Dendritic cell treated with granulocyte-macrophage colony-stimulating factor and Interleukin-4, amounts not matched to agents 40 ng/mL and 50 ng/mL, for 4 days (primary cell): ENCODE measurements at regions not wholly inside any gene's neighbourhood (a gene's known extent, or its start where the extent isn't known, plus 50 kb on each side); places are given as distances from the start of the nearest gene placed in this dataset.

Experiments
- H3K27ac Mint-ChIP-seq: one replicate; pipeline ENCODE4 v1.8.0; 2022; ENCODE audit warnings: mild to moderate bottlenecking, mixed read lengths
- H3K27me3 Mint-ChIP-seq: one replicate; pipeline ENCODE4 v1.8.0; 2022; ENCODE audit warnings: mild to moderate bottlenecking, mixed read lengths
- H3K36me3 Mint-ChIP-seq: one replicate; pipeline ENCODE4 v1.8.0; 2022; ENCODE audit warnings: low read depth, mixed read lengths
- H3K4me1 Mint-ChIP-seq: one replicate; pipeline ENCODE4 v1.8.0; 2022; ENCODE audit warnings: low read depth, mixed read lengths
- H3K4me3 Mint-ChIP-seq: one replicate; pipeline ENCODE4 v1.8.0; 2022; ENCODE audit warnings: mild to moderate bottlenecking, moderate library complexity, mixed read lengths
- H3K9me3 Mint-ChIP-seq: one replicate; pipeline ENCODE4 v1.8.0; 2022; ENCODE audit warnings: mixed read lengths
- intact Hi-C: fragments of 100-400 bp; cut with micrococcal nuclease; formaldehyde crosslinking; loops from one replicate; pipeline ENCODE4 v1.15.0; 2022

DNA sequence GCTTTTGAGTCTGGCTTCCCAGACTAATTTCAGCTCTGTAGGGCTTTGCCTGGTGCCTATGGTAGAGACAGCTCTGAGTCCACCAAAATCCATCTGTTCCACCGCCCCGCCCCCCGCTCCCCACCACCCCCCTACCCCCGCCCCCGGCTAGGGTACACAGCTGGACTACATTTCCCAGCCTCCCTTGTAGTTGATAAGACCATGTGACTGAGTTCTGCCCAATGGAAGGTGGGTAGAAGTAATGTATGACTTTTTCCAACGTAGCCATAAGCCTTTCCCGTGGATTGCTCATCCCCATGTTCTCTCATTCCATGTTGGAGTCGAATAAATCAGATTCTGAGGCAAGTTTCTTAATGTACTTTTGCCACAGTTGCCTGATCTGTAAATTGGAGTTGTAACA, 786.7 kb upstream of the EEF2KMT start:
- no peaks in the 10 kb centered on the region for H3K27me3 Mint-ChIP-seq
- intact Hi-C loops, result no loop called here
- no peaks in the 10 kb centered on the region for H3K9me3 Mint-ChIP-seq
- no peak overlapping the region for H3K4me3 Mint-ChIP-seq
- no peak overlapping the region for H3K27ac Mint-ChIP-seq
- H3K36me3 Mint-ChIP-seq, result no peaks in the 10 kb centered on the region
- H3K4me1 Mint-ChIP-seq, result no peaks in the 10 kb centered on the region

DNA sequence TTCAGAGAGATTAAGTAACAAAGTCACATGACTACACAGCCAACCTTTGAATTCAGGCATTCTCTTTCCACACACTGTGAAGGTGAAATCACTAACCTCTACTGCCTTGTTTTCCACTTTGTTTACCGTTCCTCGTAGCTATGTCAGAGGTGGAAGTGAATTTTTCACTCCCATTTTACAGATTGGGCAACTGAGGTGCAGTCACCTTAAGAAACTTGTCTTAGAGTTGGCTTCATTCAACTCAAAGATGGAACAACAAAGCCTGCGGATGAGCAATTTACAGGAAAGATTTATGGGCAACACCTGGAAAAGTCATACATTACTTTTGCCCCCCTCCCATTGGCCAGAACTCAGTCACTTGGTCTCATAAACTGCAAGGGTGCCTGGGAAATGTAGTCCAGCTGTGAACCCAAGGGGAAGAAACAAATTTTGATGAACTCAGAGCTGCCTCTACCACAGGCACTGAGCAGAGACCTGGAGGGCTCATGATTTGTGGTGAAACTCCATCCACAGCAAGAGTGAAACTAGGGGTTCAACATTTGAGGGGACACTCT, 784.6 kb upstream of the EEF2KMT start:
- Mint-ChIP-seq H3K27ac (no peak overlapping the region), H3K27me3 (no peaks in the 10 kb centered on the region), H3K36me3 (no peaks in the 10 kb centered on the region), H3K9me3 (no peaks in the 10 kb centered on the region), H3K4me3 (no peak overlapping the region), H3K4me1 (no peaks in the 10 kb centered on the region)
- intact Hi-C loops, result no loop called here

- Mint-ChIP-seq H3K4me3 (no peak overlapping the region), H3K4me1 (no peaks in the 10 kb centered on the region), H3K27me3 (no peaks in the 10 kb centered on the region), H3K9me3 (peaks cover 12% of the 10 kb centered on the region), H3K27ac (no peak overlapping the region), H3K36me3 (no peaks in the 10 kb centered on the region)
- intact Hi-C loops, result no loop called here
Measured at GRCh38 chr16:5875416-5875815, 777.8 kb upstream of the EEF2KMT start.

- H3K27ac Mint-ChIP-seq, result no peak overlapping the region
- intact Hi-C loops, result no loop called here
- no peak overlapping the region for H3K4me3 Mint-ChIP-seq
- no peaks in the 10 kb centered on the region for H3K27me3 Mint-ChIP-seq
- no peaks in the 10 kb centered on the region for H3K36me3 Mint-ChIP-seq
- H3K9me3 Mint-ChIP-seq, result peaks cover 12% of the 10 kb centered on the region
- no peaks in the 10 kb centered on the region for H3K4me1 Mint-ChIP-seq
Measured at GRCh38 chr16:5874899-5875298, 777.3 kb upstream of the EEF2KMT start.

GRCh38 chr16:5873221-5873620, 775.6 kb upstream of the EEF2KMT start:
- intact Hi-C loops, result no loop called here
- H3K27me3 Mint-ChIP-seq, result no peaks in the 10 kb centered on the region
- H3K36me3 Mint-ChIP-seq, result no peaks in the 10 kb centered on the region
- peaks cover 12% of the 10 kb centered on the region for H3K9me3 Mint-ChIP-seq
- no peak overlapping the region for H3K27ac Mint-ChIP-seq
- H3K4me1 Mint-ChIP-seq, result no peaks in the 10 kb centered on the region
- H3K4me3 Mint-ChIP-seq, result no peak overlapping the region

- Mint-ChIP-seq H3K36me3 (no peaks in the 10 kb centered on the region), H3K4me3 (no peak overlapping the region), H3K9me3 (peaks cover 12% of the 10 kb centered on the region), H3K4me1 (no peaks in the 10 kb centered on the region), H3K27ac (no peak overlapping the region), H3K27me3 (no peaks in the 10 kb centered on the region)
- intact Hi-C loops, result no loop called here
Measured at GRCh38 chr16:5870886-5871691, 773.5 kb upstream of the EEF2KMT start.

GRCh38 chr16:5867250-5867649, 769.7 kb upstream of the EEF2KMT start:
- Mint-ChIP-seq H3K9me3 (no peaks in the 10 kb centered on the region), H3K4me3 (no peak overlapping the region), H3K27me3 (no peaks in the 10 kb centered on the region), H3K4me1 (no peaks in the 10 kb centered on the region), H3K36me3 (no peaks in the 10 kb centered on the region), H3K27ac (no peak overlapping the region)
- intact Hi-C loops, result no loop called here

DNA sequence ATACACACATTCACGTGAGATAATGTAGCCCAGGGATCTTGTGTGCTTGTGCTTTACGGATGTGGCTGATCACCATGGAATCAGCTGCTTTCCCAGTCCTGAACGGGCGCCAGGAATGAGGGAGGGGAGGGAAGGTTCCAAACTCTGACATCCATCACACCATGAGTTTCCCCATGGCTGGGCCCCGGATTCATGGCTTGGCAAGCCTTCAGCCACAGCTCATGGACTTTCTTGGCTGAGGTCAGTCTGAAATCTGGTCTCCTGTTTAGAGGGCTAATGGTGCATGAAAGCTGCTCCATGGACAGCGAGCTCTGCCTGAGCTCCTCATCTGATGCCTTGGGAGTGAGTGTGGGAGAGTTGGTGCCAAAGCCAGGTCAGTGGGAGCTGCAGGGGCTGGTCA, 767.6 kb upstream of the EEF2KMT start:
- no peaks in the 10 kb centered on the region for H3K4me1 Mint-ChIP-seq
- no peak overlapping the region for H3K4me3 Mint-ChIP-seq
- H3K9me3 Mint-ChIP-seq, result peaks cover 13% of the 10 kb centered on the region
- intact Hi-C loops, result no loop called here
- H3K36me3 Mint-ChIP-seq, result no peaks in the 10 kb centered on the region
- no peak overlapping the region for H3K27ac Mint-ChIP-seq
- no peaks in the 10 kb centered on the region for H3K27me3 Mint-ChIP-seq

- Mint-ChIP-seq H3K9me3 (peaks cover 15% of the 10 kb centered on the region), H3K27ac (no peak overlapping the region), H3K36me3 (no peaks in the 10 kb centered on the region), H3K4me3 (no peak overlapping the region), H3K27me3 (no peaks in the 10 kb centered on the region), H3K4me1 (no peaks in the 10 kb centered on the region)
- intact Hi-C loops, result no loop called here
Measured at GRCh38 chr16:5863071-5863606, 765.5 kb upstream of the EEF2KMT start.

GRCh38 chr16:5862103-5862840, 764.7 kb upstream of the EEF2KMT start:
- Mint-ChIP-seq H3K4me1 (no peaks in the 10 kb centered on the region), H3K9me3 (peaks cover 15% of the 10 kb centered on the region), H3K4me3 (no peak overlapping the region), H3K27ac (no peak overlapping the region), H3K27me3 (no peaks in the 10 kb centered on the region), H3K36me3 (no peaks in the 10 kb centered on the region)
- intact Hi-C loops, result no loop called here

GRCh38 chr16:5861241-5861640, 763.6 kb upstream of the EEF2KMT start:
- H3K4me1 Mint-ChIP-seq, result no peaks in the 10 kb centered on the region
- peaks cover 15% of the 10 kb centered on the region for H3K9me3 Mint-ChIP-seq
- H3K27me3 Mint-ChIP-seq, result no peaks in the 10 kb centered on the region
- H3K27ac Mint-ChIP-seq, result no peak overlapping the region
- H3K36me3 Mint-ChIP-seq, result no peaks in the 10 kb centered on the region
- intact Hi-C loops, result no loop called here
- H3K4me3 Mint-ChIP-seq, result no peak overlapping the region

DNA sequence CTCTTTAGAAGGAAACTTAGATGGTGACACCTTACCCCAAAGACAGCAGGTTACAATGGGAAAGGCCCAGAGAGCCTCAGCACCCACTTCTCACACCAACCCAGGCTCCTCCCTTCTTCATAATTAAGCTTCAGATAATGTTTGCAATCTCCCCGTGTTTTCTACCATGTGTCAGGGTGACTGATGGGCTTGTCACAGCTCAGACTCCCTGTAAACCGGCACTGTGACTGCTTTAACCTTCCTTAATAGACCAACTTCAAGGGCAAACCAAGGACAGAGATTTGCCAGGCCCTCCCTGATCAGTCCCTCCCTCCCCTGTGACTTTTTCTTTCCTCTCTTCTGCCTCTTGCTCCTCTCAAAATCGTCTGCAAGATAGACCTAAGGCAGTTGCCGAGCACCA, 760.6 kb upstream of the EEF2KMT start:
- Mint-ChIP-seq H3K9me3 (peaks cover 15% of the 10 kb centered on the region), H3K36me3 (no peaks in the 10 kb centered on the region), H3K27me3 (no peaks in the 10 kb centered on the region), H3K4me3 (no peak overlapping the region), H3K4me1 (no peaks in the 10 kb centered on the region), H3K27ac (no peak overlapping the region)
- intact Hi-C loops, result no loop called here

DNA sequence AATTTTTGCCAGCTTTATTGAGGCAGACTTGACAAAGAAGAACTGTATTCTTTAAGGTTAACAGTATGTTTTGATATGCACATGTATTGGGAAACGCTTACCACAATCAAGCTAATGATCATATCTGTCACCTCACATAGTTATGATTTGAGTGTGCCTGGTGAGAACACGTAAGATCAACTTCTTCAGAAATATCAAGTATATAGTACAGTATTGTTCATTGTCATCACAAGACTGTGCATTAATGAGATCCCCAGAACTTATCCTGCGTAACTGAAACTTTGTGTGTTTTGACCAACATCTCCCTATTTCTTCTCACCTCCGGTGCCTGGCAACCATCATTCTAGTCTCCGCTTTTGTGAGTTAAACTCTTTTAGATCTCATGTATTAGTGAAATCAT, 756.4 kb upstream of the EEF2KMT start:
- intact Hi-C loops, result no loop called here
- no peaks in the 10 kb centered on the region for H3K4me1 Mint-ChIP-seq

GRCh38 chr16:5852151-5852550, 754.6 kb upstream of the EEF2KMT start:
- Mint-ChIP-seq H3K4me1 (no peaks in the 10 kb centered on the region), H3K27ac (no peak overlapping the region), H3K27me3 (no peaks in the 10 kb centered on the region), H3K36me3 (no peaks in the 10 kb centered on the region), H3K9me3 (no peaks in the 10 kb centered on the region), H3K4me3 (no peak overlapping the region)
- intact Hi-C loops, result no loop called here

More for the DNA sequence above, 756.4 kb upstream of the EEF2KMT start:
- H3K4me3 Mint-ChIP-seq, result no peak overlapping the region
- no peaks in the 10 kb centered on the region for H3K27me3 Mint-ChIP-seq
- H3K36me3 Mint-ChIP-seq, result no peaks in the 10 kb centered on the region
- no peaks in the 10 kb centered on the region for H3K9me3 Mint-ChIP-seq
- no peak overlapping the region for H3K27ac Mint-ChIP-seq
